IPS DF 6.9 (cell line): ENCODE measurements at regions not wholly inside any gene's neighbourhood (a gene's known extent, or its start where the extent isn't known, plus 50 kb on each side); places are given as distances from the start of the nearest gene placed in this dataset.
A peak's percentile ranks its signal among the peaks of the same experiment; 100 is the strongest.

Experiments
- DNase-seq: peaks from one replicate; pipeline ENCODE4 v3.0.0-alpha.2; 2013; ENCODE audit warnings: low read depth, low spot score
- H3K27ac ChIP-seq: one replicate; pipeline ENCODE4 v1.5.1; 2013; ENCODE audit warnings: low read length, control low read depth
- H3K27me3 ChIP-seq: 2 replicates; pipeline ENCODE4 v1.6.1; 2013; ENCODE audit warnings: mild to moderate bottlenecking, low read length; ENCODE audit not compliant: control insufficient read depth, insufficient read depth
- H3K36me3 ChIP-seq: 2 replicates; pipeline ENCODE4 v1.6.1; 2013; ENCODE audit warnings: low read length; ENCODE audit not compliant: control insufficient read depth, insufficient read depth
- H3K4me1 ChIP-seq: 2 replicates; pipeline ENCODE4 v1.6.1; 2013; ENCODE audit warnings: low read length; ENCODE audit not compliant: control insufficient read depth, insufficient read depth
- H3K4me3 ChIP-seq: 2 replicates; pipeline ENCODE4 v1.5.1; 2013; ENCODE audit warnings: mild to moderate bottlenecking, low read length
- H3K9me3 ChIP-seq: 2 replicates; pipeline ENCODE4 v1.6.1; 2013; ENCODE audit warnings: low read length, inconsistent platforms; ENCODE audit not compliant: control insufficient read depth, insufficient read depth
- WGBS: extraction: QIAGEN DNeasy Blood & Tissue Kit; methylation state at CpG from one replicate; pipeline ENCODE4 v1.1.7; 2013; ENCODE audit warnings: mixed read lengths, missing lambda C conversion rate; ENCODE audit not compliant: insufficient read length, insufficient coverage; 5-methylcytosine and 5-hydroxymethylcytosine counted together

- no peak overlapping the region for H3K4me3 ChIP-seq
- H3K9me3 ChIP-seq: no peaks in the 10 kb centered on the region
- H3K4me1 ChIP-seq: no peaks in the 10 kb centered on the region
- peak; percentile 20 for DNase-seq
- no peaks in the 10 kb centered on the region for H3K36me3 ChIP-seq
- H3K27ac ChIP-seq: no peak overlapping the region
- WGBS: no CpG with 5 or more reads among the region's 8 CpGs
- H3K27me3 ChIP-seq: peaks cover 3% of the 10 kb centered on the region
Measured at GRCh38 chr10:43754569-43755260, 106.0 kb upstream of the ZNF32 start.

DNA sequence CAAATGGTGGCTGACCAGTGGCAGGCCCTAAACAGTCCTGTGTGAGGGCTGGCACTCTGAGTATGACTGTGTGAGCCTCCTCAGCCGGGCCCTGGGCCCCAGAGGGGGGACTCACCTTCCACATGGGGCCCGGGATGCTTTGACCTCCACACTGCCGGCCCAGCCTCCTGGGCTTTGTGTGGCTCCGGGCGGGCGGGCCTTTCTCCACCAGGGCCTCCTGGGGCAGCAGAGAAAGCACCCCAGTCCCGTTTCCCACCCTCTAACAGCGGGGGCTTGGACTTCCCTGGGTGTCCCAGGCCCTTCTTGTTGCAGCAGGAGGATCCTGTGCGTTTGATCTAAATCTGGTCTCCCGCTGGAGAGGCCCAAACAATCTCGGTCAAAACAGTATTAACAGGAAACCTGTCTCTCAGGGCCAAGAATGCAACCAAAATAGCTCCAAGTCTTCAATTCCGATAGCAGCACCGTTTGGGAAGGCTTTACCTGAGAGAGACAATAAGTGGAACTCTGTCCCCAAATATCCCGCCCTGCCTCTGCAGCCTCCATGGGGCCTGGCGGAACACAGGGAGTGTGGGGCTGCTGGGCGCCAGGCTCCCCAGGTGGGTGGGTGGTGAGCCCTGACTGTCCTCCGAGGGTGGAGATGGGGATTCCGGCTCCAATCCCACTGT, 104.8 kb upstream of the ZNF32 start:
- H3K36me3 ChIP-seq: no peaks in the 10 kb centered on the region
- no CpG with 5 or more reads among the region's 18 CpGs for WGBS
- DNase-seq: no peak
- H3K4me1 ChIP-seq: no peaks in the 10 kb centered on the region
- H3K4me3 ChIP-seq: no peak overlapping the region
- no peak overlapping the region for H3K27ac ChIP-seq
- H3K9me3 ChIP-seq: no peaks in the 10 kb centered on the region
- peaks cover 3% of the 10 kb centered on the region for H3K27me3 ChIP-seq

- Histone ChIP-seq H3K27ac (no peak overlapping the region), H3K27me3 (peaks cover 3% of the 10 kb centered on the region), H3K36me3 (no peaks in the 10 kb centered on the region), H3K4me1 (no peaks in the 10 kb centered on the region), H3K9me3 (no peaks in the 10 kb centered on the region), H3K4me3 (no peak overlapping the region)
- WGBS: no CpG with 5 or more reads among the region's 1 CpG
- no peak for DNase-seq
Measured at GRCh38 chr10:43752682-43753081, 104.0 kb upstream of the ZNF32 start.

DNA sequence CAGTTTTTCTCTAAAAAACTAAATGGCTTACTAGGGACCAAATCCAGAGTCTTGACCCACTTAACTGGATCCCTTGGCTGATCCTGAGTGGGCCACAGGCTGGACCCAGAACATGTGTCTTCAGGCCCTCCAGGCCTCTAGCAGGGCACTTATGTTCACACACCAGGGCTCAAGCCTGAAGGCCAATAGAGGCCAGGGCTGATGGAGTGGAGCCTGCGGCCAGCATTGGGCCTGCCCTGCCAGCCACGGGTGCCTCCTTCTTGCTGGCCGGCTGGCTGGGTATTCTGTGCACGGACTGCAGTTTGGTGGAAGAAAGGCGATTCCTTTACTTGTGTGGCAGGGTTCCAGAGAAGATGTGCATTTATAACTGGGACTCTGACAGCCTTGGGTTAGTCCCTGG, 103.0 kb upstream of the ZNF32 start:
- Histone ChIP-seq H3K27ac (no peak overlapping the region), H3K4me1 (no peaks in the 10 kb centered on the region)
- WGBS: no CpG with 5 or more reads among the region's 5 CpGs

GRCh38 chr10:43749940-43750552, 101.4 kb upstream of the ZNF32 start:
- Histone ChIP-seq H3K4me1 (no peaks in the 10 kb centered on the region), H3K36me3 (no peaks in the 10 kb centered on the region), H3K4me3 (no peak overlapping the region), H3K9me3 (no peaks in the 10 kb centered on the region), H3K27ac (no peak overlapping the region), H3K27me3 (peaks cover 1% of the 10 kb centered on the region; the same call in 1 of the 2 replicates)
- WGBS: 100% methylated on average over 1 of the region's 4 CpGs
- no peak for DNase-seq

More for the DNA sequence above, 103.0 kb upstream of the ZNF32 start:
- no peak for DNase-seq
- H3K4me3 ChIP-seq: no peak overlapping the region
- H3K27me3 ChIP-seq: peaks cover 3% of the 10 kb centered on the region
- no peaks in the 10 kb centered on the region for H3K9me3 ChIP-seq
- H3K36me3 ChIP-seq: no peaks in the 10 kb centered on the region

GRCh38 chr10:43749145-43749576, 100.5 kb upstream of the ZNF32 start:
- Histone ChIP-seq H3K27me3 (no peaks in the 10 kb centered on the region), H3K36me3 (no peaks in the 10 kb centered on the region), H3K4me3 (no peak overlapping the region), H3K27ac (no peak overlapping the region), H3K9me3 (no peaks in the 10 kb centered on the region), H3K4me1 (no peaks in the 10 kb centered on the region)
- no CpG with 5 or more reads among the region's 13 CpGs for WGBS
- DNase-seq: no peak

GRCh38 chr10:43748560-43748959, 99.9 kb upstream of the ZNF32 start:
- Histone ChIP-seq H3K36me3 (no peaks in the 10 kb centered on the region), H3K27me3 (no peaks in the 10 kb centered on the region), H3K9me3 (no peaks in the 10 kb centered on the region), H3K4me3 (no peak overlapping the region), H3K4me1 (no peaks in the 10 kb centered on the region), H3K27ac (no peak overlapping the region)
- WGBS: no CpG with 5 or more reads among the region's 7 CpGs
- DNase-seq: no peak

DNA sequence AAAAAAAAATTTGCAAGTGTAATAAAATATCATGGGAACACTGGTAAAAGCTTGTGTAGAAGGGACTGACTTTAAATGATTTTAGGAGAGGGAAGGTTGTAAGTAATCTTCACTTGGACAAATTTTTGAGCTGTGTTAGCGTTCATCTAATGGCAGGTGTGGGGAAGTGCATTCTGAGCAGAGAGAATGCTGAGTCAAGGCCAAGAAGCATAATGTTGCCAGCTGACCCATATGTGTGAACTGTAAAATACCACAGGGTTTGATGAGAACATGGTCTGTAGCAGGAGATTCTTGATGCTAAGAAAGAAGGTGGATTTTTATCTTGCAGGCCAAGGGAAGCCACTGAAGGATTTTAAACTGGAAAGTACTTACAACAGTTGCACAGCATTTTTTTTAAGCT, 98.2 kb upstream of the ZNF32 start:
- no peaks in the 10 kb centered on the region for H3K27me3 ChIP-seq
- no peaks in the 10 kb centered on the region for H3K36me3 ChIP-seq
- no peak overlapping the region for H3K4me3 ChIP-seq
- WGBS: no CpG with 5 or more reads among the region's 1 CpG
- no peak for DNase-seq
- no peaks in the 10 kb centered on the region for H3K9me3 ChIP-seq
- no peaks in the 10 kb centered on the region for H3K4me1 ChIP-seq
- no peak overlapping the region for H3K27ac ChIP-seq

GRCh38 chr10:43739161-43739560, 90.5 kb upstream of the ZNF32 start:
- no CpG with 5 or more reads among the region's 1 CpG for WGBS
- H3K27me3 ChIP-seq: no peaks in the 10 kb centered on the region
- H3K9me3 ChIP-seq: no peaks in the 10 kb centered on the region
- H3K4me3 ChIP-seq: no peak overlapping the region
- no peak overlapping the region for H3K27ac ChIP-seq
- H3K4me1 ChIP-seq: no peaks in the 10 kb centered on the region
- DNase-seq: no peak
- H3K36me3 ChIP-seq: no peaks in the 10 kb centered on the region

DNA sequence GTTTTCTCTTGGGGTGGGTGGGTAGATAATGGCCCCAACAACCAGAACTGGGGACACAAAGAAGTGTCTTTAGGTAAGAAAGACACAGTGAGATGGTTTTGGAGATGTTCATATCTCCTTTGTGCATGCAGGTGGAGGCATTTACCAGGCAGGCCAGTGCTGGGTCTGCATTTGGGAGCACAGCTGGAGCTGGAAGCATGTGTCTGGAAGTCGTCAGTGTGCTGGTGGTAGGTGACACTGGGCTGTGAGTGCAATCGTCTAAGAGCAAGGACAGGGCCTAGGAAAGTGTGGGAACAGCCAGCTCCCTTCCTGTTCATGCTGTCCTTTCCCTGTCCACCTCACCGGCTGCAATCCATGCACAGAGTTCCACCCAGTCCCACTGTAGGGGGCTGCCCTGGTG, 88.3 kb upstream of the ZNF32 start:
- Histone ChIP-seq H3K9me3 (no peaks in the 10 kb centered on the region), H3K4me3 (no peak overlapping the region), H3K27me3 (no peaks in the 10 kb centered on the region), H3K4me1 (no peaks in the 10 kb centered on the region), H3K36me3 (no peaks in the 10 kb centered on the region), H3K27ac (no peak overlapping the region)
- WGBS: no CpG with 5 or more reads among the region's 3 CpGs
- DNase-seq: no peak
